ENCODE measurements at regions not wholly inside any gene's neighbourhood (a gene's known extent, or its start where the extent isn't known, plus 50 kb on each side); places are given as distances from the start of the nearest gene placed in this dataset.

GRCh38 chrX:128816919-128817318, 706.4 kb downstream of the SMARCA1 start:
- no peak for TF ChIP-seq POLR2A (IDR thresholded peaks at IDR 0.05)
- TF ChIP-seq CTCF (IDR thresholded peaks at IDR 0.05): peak in 2 of 6 experiments; percentile 15 to 36

All from Peyer's patch (tissue), 4 donors.